WERI-Rb-1 (cell line): ENCODE measurements at regions not wholly inside any gene's neighbourhood (a gene's known extent, or its start where the extent isn't known, plus 50 kb on each side); places are given as distances from the start of the nearest gene placed in this dataset.

ENCODE experiments used
- DNase-seq: peaks from one replicate; pipeline ENCODE4 v3.0.0-alpha.2; 2020
- H3K27ac ChIP-seq: fragments of 250-450 bp; sonication (Bioruptor Pico); 2 replicates; pipeline ENCODE4 v1.5.1; 2020; ENCODE audit warnings: mild to moderate bottlenecking, moderate library complexity
- H3K27me3 ChIP-seq: fragments of 250-450 bp; sonication (Bioruptor Pico); 2 replicates; pipeline ENCODE4 v1.5.1; 2021; ENCODE audit warnings: mild to moderate bottlenecking, low read depth, moderate library complexity; ENCODE audit not compliant: insufficient read depth, severe bottlenecking
- H3K36me3 ChIP-seq: fragments of 250-450 bp; sonication (Bioruptor Pico); 2 replicates; pipeline ENCODE4 v1.5.1; 2020; ENCODE audit warnings: mild to moderate bottlenecking, moderate library complexity
- H3K4me3 ChIP-seq: 2 replicates; pipeline ENCODE4 v1.5.1; 2011; ENCODE audit warnings: low read depth, mild to moderate bottlenecking, control low read depth, low read length
- H3K9me3 ChIP-seq: fragments of 250-450 bp; sonication (Bioruptor Pico); 2 replicates; pipeline ENCODE4 v1.5.1; 2021; ENCODE audit warnings: mild to moderate bottlenecking, moderate library complexity; ENCODE audit not compliant: severe bottlenecking
- CTCF ChIP-seq: IDR thresholded peaks from 2 replicates; pipeline ENCODE4 v1.5.1; 2011; ENCODE audit warnings: low read depth, mild to moderate bottlenecking, control low read depth, inconsistent platforms, low read length

GRCh38 chr6:146872426-146872785, 273.6 kb downstream of the ADGB start:
- no peak for DNase-seq
- no peak for TF ChIP-seq CTCF

GRCh38 chr6:146874278-146875018, 275.7 kb downstream of the ADGB start:
- no peaks in the 10 kb centered on the region for H3K27me3 ChIP-seq
- no peak overlapping the region for H3K27ac ChIP-seq
- H3K4me3 ChIP-seq: no peak overlapping the region
- TF ChIP-seq CTCF: no peak
- no peaks in the 10 kb centered on the region for H3K36me3 ChIP-seq
- H3K9me3 ChIP-seq: no peaks in the 10 kb centered on the region
- no peak for DNase-seq

More at GRCh38 chr6:146872426-146872785, 273.6 kb downstream of the ADGB start:
- Histone ChIP-seq H3K9me3 (no peaks in the 10 kb centered on the region), H3K36me3 (no peaks in the 10 kb centered on the region), H3K27me3 (no peaks in the 10 kb centered on the region), H3K4me3 (no peak overlapping the region), H3K27ac (no peak overlapping the region)

- no peak for DNase-seq
- Histone ChIP-seq H3K9me3 (no peaks in the 10 kb centered on the region), H3K27ac (no peak overlapping the region), H3K36me3 (no peaks in the 10 kb centered on the region), H3K27me3 (no peaks in the 10 kb centered on the region), H3K4me3 (no peak overlapping the region)
- TF ChIP-seq CTCF: no peak
These were observed 277.1 kb downstream of the ADGB start for GRCh38 chr6:146875927-146876270.

- TF ChIP-seq CTCF: no peak
- Histone ChIP-seq H3K36me3 (no peaks in the 10 kb centered on the region), H3K27me3 (no peaks in the 10 kb centered on the region), H3K4me3 (no peak overlapping the region), H3K9me3 (no peaks in the 10 kb centered on the region), H3K27ac (no peak overlapping the region)
- DNase-seq: no peak
These were observed 277.7 kb downstream of the ADGB start for GRCh38 chr6:146876271-146877151.

- H3K9me3 ChIP-seq: no peaks in the 10 kb centered on the region
- H3K4me3 ChIP-seq: no peak overlapping the region
- H3K36me3 ChIP-seq: no peaks in the 10 kb centered on the region
- DNase-seq: no peak
- TF ChIP-seq CTCF: no peak
- H3K27me3 ChIP-seq: no peaks in the 10 kb centered on the region
- H3K27ac ChIP-seq: no peak overlapping the region
These were observed 279.6 kb downstream of the ADGB start for GRCh38 chr6:146878168-146878951.
